Progenitor cell of endocrine pancreas (in vitro differentiated cells): ENCODE measurements at regions not wholly inside any gene's neighbourhood (a gene's known extent, or its start where the extent isn't known, plus 50 kb on each side); places are given as distances from the start of the nearest gene placed in this dataset.

Source experiments
- DNase-seq: peaks from one replicate; pipeline ENCODE4 v3.0.0; 2021; ENCODE audit warnings: low spot score; ENCODE audit not compliant: unreplicated experiment
- H3K27ac Mint-ChIP-seq: 2 replicates; pipeline ENCODE4 v1.8.0; 2021; ENCODE audit warnings: mild to moderate bottlenecking, moderate library complexity, mixed read lengths
- H3K27me3 Mint-ChIP-seq: 2 replicates; pipeline ENCODE4 v1.8.0; 2021; ENCODE audit warnings: mixed read lengths
- H3K36me3 Mint-ChIP-seq: 2 replicates; pipeline ENCODE4 v1.8.0; 2022; ENCODE audit warnings: mixed read lengths; ENCODE audit not compliant: insufficient read depth
- H3K4me1 Mint-ChIP-seq: 2 replicates; pipeline ENCODE4 v1.8.0; 2021; ENCODE audit warnings: low read depth, mixed read lengths
- H3K4me3 Mint-ChIP-seq: 2 replicates; pipeline ENCODE4 v1.8.0; 2021; ENCODE audit warnings: low read depth, mild to moderate bottlenecking, moderate library complexity, mixed read lengths
- H3K9me3 Mint-ChIP-seq: 2 replicates; pipeline ENCODE4 v1.8.0; 2021; ENCODE audit warnings: low read depth, mixed read lengths
- TF ChIP-seq, protein P1 (sequence below): fragments of 200-600 bp; sonication (generic); IDR thresholded peaks from one replicate; pipeline ENCODE4 v1.5.0; 2021; ENCODE audit warnings: antibody characterized with exemption, mild to moderate bottlenecking; ENCODE audit not compliant: unreplicated experiment

DNA sequence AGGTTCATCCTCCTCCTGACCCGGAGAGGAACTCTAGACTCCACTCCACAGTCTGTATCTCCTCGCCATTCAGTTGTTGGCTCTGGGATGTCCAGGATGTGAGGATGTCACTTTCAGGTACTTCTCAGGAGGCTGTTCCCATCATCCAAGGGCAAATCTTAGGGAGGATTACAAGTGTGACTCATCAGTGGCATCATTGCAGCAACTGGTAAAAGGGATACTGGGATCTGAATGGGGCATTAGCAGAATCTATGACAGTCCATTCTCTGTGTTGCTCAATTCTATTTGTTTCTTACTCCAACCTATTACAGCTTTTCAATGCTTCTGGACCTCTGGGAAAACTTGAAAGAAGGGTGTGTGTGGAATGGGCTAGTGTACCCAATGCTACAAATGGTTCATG is 81.5 kb upstream of the FN1 start:
- H3K4me1 Mint-ChIP-seq, result no peaks in the 10 kb centered on the region
- no peaks in the 10 kb centered on the region for H3K27me3 Mint-ChIP-seq

DNA sequence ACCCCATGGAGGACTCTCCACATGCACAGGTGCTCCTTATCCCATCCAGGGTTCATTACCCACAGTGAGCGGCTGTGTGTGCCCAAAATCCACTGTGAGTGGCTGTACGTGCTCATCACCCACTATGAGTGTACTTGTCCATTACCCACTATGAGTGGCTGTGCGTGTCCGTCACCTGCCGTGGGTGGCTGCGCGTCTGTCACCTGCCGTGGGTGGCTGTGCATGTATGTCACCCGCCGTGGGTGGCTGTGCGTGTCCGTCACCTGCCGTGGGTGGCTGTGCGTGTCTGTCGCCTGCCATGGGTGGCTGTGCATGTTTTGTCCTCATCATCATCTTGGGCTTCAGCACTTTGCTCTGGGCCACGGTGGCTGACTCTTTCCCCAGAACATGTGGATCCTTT is 78.6 kb upstream of the FN1 start:
- Mint-ChIP-seq H3K27me3 (no peaks in the 10 kb centered on the region), H3K4me1 (peaks cover 1% of the 10 kb centered on the region), H3K27ac (no peak overlapping the region), H3K9me3 (no peaks in the 10 kb centered on the region), H3K36me3 (no peaks in the 10 kb centered on the region), H3K4me3 (no peak overlapping the region)
- no peak for DNase-seq
- TF ChIP-seq, protein P1, sequence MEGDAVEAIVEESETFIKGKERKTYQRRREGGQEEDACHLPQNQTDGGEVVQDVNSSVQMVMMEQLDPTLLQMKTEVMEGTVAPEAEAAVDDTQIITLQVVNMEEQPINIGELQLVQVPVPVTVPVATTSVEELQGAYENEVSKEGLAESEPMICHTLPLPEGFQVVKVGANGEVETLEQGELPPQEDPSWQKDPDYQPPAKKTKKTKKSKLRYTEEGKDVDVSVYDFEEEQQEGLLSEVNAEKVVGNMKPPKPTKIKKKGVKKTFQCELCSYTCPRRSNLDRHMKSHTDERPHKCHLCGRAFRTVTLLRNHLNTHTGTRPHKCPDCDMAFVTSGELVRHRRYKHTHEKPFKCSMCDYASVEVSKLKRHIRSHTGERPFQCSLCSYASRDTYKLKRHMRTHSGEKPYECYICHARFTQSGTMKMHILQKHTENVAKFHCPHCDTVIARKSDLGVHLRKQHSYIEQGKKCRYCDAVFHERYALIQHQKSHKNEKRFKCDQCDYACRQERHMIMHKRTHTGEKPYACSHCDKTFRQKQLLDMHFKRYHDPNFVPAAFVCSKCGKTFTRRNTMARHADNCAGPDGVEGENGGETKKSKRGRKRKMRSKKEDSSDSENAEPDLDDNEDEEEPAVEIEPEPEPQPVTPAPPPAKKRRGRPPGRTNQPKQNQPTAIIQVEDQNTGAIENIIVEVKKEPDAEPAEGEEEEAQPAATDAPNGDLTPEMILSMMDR, result no peak

More for the DNA sequence above, 81.5 kb upstream of the FN1 start:
- Mint-ChIP-seq H3K4me3 (no peak overlapping the region), H3K36me3 (no peaks in the 10 kb centered on the region), H3K9me3 (no peaks in the 10 kb centered on the region), H3K27ac (no peak overlapping the region)
- DNase-seq, result no peak
- TF ChIP-seq, protein P1, result no peak

DNA sequence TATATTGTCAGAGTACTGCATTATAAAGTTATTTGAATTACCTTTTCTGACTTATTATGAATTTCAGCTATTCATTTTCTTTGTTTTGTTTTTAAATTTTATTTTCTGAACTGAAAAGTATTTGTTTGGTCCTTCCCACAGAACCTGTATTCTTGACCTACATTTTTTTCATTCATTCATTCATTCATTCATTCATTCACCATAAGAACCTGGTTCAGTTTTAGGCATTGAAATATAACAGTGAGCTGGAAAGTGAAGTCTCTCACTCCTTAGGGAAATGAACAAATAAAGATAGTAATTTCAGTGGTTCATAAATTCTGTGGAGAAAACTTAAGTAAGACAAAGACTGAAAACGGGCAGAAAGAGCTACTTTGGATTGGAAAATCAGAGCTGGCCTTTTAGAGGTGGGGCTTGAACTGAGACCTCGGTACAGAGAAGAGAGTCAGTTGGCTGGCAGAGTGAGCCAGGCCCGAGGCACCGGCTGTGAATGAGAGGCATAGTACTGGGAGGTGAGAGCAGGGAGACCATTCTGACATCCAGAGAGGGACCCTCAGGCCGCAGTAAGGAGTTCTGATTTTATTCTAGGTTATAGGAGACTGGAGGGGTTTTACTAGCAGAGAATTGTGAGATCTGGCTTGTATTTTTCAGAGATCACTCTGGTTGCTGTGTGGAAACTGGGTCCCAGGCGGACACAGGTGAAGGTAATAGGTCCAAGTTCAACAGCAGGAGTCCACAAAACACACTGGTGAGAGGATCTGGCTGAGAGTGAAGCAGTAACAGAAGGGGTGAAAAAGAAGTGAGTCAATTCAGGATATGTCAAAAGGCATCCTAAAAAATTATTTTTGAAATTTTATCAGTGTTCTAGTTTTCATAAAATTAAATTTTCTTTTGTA is 75.8 kb upstream of the FN1 start:
- Mint-ChIP-seq H3K9me3 (no peaks in the 10 kb centered on the region), H3K4me3 (no peak overlapping the region), H3K36me3 (no peaks in the 10 kb centered on the region), H3K27ac (no peak overlapping the region), H3K4me1 (peaks cover 19% of the 10 kb centered on the region), H3K27me3 (no peaks in the 10 kb centered on the region)
- TF ChIP-seq, protein P1, result no peak
- no peak for DNase-seq

DNA sequence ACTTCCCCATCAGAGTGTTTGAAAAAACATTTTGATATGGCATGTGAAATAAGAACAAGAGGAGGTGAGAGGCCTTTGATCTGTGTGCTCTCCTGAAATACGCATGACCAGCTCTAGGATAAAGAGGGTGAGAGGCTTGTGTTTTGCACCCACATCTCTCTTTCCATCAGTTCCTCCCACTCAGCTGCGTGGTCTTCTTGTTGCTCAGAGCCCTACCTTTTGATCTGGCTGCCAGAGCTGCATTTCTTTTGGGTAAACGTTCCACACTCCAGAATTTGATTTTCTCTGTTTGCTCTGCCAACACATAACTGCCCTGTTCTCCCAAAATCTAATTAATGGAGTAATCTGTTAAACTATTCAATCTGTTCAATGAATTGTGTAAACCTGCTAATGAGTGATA is 72.0 kb upstream of the FN1 start:
- Mint-ChIP-seq H3K9me3 (no peaks in the 10 kb centered on the region), H3K4me3 (no peak overlapping the region), H3K4me1 (peaks cover 40% of the 10 kb centered on the region), H3K27me3 (no peaks in the 10 kb centered on the region), H3K36me3 (no peaks in the 10 kb centered on the region), H3K27ac (peak overlapping the region; percentile 30)
- TF ChIP-seq, protein P1, result no peak
- DNase-seq, result no peak

DNA sequence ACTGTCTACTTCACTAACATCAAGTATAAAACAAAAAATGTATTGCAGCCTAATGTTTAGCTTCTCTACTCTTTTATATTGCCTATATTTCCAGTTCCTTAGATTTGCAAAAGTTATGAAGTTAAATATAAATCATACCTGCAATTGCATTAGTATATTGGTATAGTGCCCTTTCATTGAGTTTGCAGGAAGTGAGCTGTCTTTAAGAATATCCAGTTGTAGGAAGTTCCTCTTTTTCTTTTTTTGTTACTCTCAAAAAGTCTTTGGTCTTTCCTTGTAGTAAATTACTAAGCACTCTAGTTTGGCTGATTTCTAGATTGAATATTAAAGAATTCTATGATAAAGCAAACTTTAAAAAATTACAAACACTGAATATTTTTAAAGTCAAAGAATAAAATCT is 71.3 kb upstream of the FN1 start:
- Mint-ChIP-seq H3K27me3 (no peaks in the 10 kb centered on the region), H3K4me1 (peaks cover 40% of the 10 kb centered on the region), H3K9me3 (no peaks in the 10 kb centered on the region), H3K27ac (no peak overlapping the region), H3K36me3 (no peaks in the 10 kb centered on the region), H3K4me3 (no peak overlapping the region)
- TF ChIP-seq, protein P1, result no peak
- no peak for DNase-seq
